ACHN (cell line): ENCODE measurements at regions not wholly inside any gene's neighbourhood (a gene's known extent, or its start where the extent isn't known, plus 50 kb on each side); places are given as distances from the start of the nearest gene placed in this dataset.

Experiments
- DNase-seq: peaks from one replicate; pipeline ENCODE4 v3.0.0-alpha.2; 2015
- in situ Hi-C: cut with HindIII; loops from 2 replicates; pipeline ENCODE4 v1.10.0; 2017; ENCODE audit warnings: low sequenced_read_pairs, low pct_ligation_motif_present, low pct_unique_long_range_greater_than_20kb

DNA sequence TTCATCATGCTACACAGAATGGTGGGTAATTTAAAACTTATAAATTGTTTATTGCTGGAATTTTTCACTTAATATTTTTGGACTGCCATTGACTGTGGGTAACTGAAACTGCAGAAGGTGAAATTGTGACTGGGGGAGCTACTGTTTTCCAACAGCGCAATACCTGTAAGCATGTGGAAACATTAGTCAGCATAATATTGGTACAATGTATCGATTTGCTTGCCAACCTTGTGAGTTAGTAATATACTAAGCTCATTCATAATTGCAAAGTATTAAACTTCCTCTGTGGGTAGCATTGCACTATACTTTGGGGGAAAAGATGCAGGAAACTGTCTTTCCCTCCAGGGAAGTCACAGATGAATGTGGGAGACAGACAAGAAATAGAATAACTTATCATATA is 766.5 kb downstream of the HDGFL1 start:
- no peak for DNase-seq
- in situ Hi-C loops, result no loop called here

DNA sequence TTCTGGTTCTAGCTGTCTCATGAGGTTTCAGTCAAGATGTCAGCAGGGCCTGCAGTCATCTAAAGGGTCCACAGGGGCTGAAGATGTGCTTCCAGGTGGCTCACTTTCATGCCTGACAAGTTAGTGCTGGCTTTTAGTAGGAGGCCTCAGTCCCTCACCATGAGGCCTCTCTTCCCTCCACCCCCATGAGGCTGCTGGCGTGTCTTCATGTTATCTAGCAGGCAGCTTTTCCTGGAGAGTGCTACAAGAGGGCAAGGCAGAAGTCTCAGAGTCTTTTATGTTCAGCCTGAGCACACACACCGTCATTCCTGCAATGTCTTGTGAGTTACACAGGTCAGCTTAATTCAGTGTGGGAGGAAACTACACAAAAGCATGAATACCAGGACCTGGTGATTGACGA is 769.9 kb downstream of the HDGFL1 start:
- no peak for DNase-seq
- in situ Hi-C loops, result no loop called here

DNA sequence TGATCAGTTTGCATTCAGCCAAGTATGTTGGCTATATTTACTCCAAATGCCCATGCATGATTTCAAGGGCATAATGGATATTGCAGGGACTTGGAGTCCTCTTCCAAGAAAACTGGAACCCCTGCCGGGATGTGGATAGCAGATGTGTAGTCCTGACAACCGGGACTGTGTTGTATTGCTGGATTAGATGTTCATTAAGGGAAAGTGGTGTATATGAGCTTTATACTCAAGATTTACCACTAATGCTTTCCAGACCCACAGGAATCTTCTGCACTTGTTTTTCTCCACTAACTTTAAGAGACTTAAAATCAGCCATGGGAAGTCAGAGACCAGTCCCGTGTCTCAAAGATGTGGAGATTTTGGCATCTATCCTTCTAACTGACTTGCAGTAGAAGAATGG is 770.9 kb downstream of the HDGFL1 start:
- in situ Hi-C loops, result no loop called here
- DNase-seq, result no peak

DNA sequence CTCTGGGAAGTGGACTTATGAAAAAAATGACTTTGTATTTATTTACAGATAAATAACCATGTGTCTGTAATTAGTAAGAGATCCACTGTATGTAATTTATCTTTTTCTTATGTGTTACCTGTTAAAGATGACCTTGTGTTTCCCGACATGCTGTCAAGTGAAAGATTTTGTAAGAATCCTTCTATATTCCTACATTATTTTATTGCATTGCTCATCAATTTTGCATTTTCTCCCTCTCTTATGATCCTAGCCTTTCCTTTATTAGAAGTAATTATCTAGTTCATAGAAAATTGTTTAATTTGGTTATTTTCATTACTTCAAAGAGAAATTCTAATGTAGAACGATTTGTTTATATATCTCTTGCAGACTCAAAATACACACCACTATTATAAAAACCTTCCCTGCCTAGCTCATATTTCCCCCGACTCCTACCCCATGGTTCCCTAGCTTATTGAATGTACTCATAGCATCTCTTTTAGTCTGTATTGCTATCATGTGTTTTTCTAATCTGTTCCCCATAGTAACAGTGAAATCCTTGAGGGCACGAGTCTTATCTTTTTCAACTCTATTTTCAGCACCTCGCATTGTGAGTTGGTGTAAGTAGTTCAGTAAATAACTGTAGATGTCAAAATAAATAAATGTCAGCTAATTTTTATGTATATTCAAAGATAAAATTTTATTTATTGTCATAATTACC is 774.4 kb downstream of the HDGFL1 start:
- DNase-seq, result no peak
- in situ Hi-C loops, result no loop called here

DNA sequence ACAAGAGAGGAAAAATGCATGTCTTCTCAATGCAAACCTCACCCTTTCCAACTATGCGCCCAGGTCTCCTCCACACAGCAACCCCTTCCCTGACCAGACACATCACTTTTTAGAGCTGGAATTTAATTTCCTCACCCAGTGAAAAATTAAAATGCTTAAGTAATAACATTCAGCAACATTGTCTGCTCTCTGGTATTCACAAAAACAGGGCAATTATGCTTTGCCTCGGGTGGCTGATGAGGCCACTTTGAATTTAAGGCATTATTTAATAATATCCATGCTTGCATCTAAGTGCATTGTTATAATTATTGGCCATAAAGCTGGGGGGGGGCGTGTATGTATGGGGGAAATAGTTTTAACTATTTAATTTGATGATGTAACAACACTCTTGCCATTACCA is 777.8 kb upstream of the NRSN1 start:
- in situ Hi-C loops, result no loop called here
- DNase-seq, result no peak

DNA sequence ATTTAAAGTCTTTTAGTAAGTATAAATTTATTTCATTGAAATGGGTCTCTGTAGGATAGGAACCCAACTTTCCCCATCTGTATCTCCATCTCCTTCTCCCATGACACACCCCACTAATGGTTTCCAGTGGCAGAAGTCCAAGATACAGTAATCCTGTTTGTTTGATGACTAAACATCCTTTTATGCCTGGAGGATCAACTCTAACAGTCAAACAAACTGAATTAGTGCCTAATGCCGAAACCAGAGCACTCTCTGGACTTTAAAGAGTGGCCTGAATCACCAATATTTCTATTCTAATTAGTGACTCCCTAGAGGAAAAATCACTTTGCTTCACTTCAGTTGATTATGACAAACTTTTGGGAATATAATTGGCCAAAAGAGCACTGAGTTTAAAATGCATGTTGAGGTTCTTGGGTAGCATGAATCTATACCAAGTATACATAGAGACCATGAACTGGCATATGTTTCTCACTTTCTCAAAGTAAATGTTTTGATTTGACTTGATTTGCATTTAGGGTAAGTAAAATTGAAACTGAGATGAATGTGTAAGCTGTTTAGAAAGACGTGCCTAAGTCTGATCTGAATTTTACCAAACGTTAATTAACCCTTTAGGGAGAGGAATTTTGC is 776.4 kb upstream of the NRSN1 start:
- in situ Hi-C loops, result no loop called here
- peak; percentile 1 for DNase-seq

DNA sequence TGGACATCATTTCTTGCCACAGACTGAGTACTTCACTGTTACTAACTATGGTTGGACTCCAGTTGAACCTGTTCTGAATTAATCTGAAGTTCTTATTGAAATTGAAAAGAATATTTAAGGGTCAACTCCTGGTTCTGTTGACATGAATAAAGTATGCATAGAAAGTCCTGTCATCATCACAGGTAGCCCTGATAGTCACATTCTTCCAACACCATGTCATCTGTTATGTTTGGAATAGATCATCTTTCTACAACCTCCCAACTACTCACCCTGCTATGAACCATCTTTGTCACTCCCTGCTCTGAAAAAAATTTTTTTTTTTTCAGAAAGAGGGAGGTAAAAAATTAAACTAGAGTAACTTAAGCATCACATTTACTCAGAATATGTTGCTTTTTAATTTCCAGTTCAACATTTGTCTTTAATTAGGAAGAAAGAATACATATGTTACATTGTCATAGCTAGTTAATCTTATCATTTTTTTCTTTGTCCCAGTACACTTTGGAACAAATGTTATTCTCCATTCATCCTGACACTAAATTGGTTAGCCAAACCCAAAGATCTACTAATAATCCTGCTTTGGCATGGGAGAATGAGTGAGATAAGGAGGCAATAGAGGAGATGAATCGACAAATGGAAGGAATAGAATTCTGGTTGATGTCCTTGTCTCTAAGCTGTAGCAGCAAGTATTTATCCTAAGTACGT is 775.1 kb upstream of the NRSN1 start:
- no peak for DNase-seq
- in situ Hi-C loops, result no loop called here

DNA sequence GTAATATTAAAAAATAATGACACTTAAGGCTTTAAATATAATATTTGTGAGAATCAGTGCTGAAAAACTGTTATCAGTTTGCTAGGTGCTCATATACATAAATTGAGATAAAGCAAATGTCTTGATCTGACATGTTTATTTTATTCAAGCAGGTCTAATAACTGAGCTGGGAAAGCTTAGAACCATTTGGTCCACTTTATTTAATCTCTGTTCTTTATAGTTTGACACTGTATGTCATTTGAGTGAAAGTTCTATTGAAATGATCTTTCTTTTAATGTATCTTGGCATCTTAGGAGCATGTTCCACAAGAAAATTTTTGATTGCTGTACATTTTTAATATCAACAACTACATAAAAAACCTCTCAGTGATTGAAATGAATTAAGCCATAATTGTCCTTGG is 772.0 kb upstream of the NRSN1 start:
- in situ Hi-C loops, result no loop called here
- DNase-seq, result no peak

DNA sequence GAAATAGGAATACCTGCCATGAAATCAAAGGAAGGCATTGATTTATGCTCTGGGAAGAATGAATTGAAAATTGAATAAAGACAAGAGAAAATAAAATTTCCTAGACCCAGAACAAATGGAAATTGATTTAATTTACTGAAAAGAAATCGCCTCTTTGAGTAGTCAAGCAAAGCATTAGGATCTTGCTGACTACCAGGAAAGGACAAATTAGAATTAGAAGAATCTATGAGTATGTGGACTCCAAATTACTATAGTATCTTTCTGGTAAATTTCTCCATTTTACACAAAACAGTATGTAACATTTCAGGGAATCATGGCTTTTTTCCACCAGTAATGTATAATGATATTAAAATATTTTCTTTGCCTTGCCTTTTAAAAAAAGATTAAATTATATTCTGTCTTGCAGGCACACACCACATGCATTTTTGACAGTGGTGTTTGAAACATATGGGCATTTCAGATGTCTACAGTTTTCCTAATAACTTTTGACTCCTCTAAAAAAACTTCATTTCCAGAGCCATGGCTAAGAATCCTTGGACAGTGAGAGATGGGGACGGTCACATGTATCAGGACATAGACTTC is 768.7 kb upstream of the NRSN1 start:
- in situ Hi-C loops, result no loop called here
- no peak for DNase-seq

DNA sequence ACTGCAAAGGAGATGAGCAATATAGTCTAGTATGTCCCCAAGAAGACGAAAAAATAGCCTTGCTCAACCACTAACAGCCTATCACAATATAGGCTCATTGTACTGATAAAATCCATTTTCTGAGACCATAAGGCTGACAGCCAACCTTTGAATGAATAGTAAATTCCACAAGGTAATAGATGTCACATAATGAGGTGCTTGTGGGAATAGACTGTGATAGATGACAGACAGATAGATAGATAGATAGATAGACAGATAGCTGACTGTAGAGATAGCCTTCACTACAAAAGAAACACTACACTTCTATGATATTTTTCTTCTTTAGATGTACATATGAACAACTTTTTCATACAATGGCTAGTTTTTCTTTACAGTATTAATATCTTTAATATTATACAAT is 760.3 kb upstream of the NRSN1 start:
- in situ Hi-C loops, result no loop called here
- DNase-seq, result no peak

DNA sequence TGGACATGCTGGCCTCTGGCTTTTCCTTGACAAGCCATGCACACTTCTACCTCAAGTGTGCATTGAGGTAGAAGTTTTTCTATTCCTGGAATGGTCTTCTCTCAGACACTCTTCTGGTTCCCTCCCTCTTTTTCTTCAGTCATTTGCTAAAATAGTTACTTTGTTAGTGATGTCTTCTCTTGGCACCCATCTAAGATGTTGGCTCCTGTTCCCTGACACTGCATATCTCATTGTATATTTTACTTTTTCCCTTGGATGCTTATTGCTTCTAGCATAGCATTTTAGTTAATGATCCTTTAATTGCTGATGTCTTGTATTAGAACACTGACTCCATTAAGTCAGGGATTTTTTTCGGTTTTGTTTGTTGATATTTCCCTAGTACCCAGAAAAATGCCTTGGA is 758.7 kb upstream of the NRSN1 start:
- in situ Hi-C loops, result no loop called here
- DNase-seq, result no peak

DNA sequence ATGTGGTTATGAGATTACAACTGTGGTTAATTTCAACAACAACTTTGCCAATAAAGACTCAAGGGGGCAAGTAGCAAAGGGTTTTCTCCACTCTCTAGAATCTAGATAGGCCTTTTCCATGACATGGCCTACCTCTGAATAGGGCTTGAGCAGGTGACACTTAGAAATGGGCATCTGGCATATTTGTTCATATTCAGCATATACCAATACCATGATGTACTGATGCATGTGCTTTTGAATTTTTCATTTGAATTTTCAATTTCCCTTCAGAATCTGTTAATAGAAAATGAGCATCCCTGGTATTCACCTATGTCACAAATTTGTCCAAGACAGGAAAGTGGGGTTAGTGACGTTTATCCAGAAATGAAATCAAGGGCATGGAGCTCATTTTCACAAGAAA is 757.5 kb upstream of the NRSN1 start:
- no peak for DNase-seq
- in situ Hi-C loops, result no loop called here

DNA sequence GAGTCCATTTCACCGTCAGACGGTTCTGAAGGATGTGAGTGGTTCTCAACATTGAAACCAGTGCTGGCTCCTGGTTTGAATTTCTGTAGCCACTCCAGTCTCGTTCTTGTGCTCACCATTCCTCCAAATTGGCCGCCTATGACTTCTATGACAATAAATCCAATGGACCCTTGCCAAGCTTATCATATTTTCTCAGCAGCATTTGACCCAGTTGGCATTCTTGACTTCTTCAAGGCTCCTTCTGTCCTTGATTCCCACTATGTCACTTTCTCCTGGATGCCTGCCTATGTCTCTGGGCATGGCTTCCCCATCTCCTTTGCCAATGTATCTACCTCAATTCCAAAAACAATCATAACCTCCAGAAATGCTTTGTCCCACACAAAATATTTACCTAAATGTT is 756.0 kb upstream of the NRSN1 start:
- in situ Hi-C loops, result no loop called here

DNA sequence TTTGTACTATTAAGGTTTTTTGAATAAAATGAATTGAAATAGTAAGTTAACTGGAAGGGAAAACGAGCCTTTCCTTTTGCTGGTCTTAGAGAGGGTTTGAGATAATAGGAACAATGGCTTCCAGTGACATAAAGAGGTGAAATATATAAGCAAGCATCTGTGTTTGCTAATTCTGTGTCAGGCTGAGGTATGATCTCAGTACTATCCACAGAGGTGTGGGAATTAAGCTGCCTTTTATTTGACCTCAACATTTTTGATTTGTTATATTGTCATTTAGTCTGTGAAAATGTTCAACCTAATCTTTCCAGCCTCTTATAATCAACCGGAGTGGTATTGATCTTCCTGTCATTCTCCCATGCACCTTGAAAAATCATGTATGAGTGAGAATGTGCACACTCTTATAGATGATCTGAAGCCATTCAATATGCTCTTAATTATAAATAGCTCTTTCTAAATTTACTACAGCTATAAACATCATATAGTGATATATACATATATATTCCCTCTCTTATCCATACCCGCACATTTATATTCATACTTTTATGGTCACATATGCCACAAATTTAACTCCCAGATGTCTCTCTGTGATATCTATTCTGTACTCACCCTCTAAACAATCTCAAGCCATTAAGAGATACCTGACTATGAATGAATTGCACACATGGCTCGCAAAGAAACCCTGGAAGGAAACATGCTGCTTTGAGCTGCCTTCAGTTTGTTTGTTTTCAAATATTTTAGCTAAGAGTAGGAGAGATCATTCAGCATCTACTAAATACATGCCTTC is 754.7 kb upstream of the NRSN1 start:
- DNase-seq, result no peak
- in situ Hi-C loops, result no loop called here

More for the DNA sequence above, 756.0 kb upstream of the NRSN1 start:
- DNase-seq, result no peak

DNA sequence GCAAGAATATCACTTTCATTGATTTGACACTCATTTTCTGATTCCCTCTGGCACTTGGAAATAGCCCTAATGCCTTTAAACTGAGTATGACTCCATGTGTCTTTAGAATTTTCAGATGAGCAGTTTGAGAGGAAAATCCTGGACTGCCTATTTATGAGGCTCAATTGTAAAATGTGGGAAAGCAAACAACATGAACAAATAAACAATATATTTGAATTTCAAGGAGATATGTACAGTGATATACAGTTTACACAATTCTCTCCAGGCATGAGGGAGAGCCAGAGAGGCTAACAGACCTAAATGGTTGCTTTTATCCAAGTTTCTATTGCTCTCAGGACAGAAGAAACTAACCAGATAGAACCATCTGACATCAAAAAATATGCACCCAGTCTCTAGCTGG is 748.2 kb upstream of the NRSN1 start:
- in situ Hi-C loops, result no loop called here
- no peak for DNase-seq

DNA sequence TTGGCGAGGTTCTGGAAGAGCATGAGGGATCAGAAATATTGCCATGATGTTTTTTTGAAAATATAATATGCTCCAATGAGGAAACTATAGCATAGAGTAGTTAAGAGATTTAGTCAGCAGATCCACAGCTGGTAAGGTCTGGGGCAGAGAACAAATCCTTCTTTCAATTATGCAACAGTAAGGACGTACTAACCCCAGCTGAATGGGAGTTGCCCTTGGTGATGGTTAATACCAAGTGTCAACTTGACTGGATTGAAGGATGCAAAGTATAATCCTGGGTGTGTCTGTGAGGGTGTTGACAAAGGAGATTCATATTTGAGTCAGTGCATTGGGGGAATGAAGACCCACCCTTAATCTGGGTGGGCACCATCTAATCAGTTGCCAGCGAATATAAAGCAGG is 745.5 kb upstream of the NRSN1 start:
- DNase-seq, result no peak
- in situ Hi-C loops, result no loop called here

DNA sequence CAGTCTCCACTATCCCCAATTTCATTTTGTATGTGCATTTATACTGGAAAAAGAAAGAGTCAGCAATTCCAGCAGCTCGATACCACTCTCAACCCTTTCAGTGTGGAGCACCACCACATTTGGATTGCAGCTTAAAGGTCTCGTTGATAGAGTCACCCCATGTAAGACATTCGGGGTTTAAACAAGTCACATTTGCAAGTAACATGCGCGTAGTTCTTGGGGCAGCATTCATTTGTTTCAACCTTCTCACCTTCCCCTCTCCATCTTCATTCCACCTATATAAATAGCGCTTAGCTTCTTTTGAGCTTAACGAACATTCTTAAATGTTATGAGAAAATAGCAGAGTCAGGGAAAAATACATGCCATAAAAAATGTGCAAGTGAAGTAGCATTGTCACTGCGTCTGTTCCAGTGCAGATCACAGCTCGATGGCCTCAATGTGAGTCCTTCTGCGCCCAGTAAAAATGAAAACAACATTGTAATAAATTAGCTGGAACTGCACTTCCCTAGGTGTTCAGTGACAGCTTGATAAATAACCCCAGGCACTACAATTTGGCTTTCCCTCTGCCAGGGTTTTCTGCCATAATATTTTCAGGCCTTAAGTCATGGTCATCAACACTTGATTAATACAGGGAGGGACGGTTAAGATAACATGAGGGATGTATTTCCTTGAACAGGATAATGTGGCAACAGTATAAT is 737.8 kb upstream of the NRSN1 start:
- no peak for DNase-seq
- in situ Hi-C loops, result no loop called here

DNA sequence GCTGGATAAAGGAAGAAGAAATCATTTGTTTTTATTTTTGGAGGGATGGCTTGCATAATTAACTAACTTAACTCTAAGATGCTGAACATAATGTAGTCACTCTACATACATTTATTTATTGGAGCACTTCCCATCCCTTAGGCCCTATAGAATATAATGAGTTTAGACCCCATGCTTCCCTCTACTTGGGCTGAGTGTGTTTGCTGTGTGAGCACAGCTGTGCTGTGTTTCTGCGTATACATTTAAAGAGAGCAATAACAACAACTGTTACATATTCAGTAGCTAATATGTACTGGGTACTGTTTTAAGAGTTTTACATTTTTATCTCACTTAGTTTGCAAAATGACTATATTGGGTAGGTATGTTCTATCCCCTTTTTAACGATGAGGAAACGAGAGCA is 736.6 kb upstream of the NRSN1 start:
- in situ Hi-C loops, result no loop called here
- DNase-seq, result no peak
